MM.1S (cell line): ENCODE measurements at regions not wholly inside any gene's neighbourhood (a gene's known extent, or its start where the extent isn't known, plus 50 kb on each side); places are given as distances from the start of the nearest gene placed in this dataset.

Experiments
- DNase-seq: peaks from one replicate; pipeline ENCODE4 v3.0.0-alpha.2; 2015
- H2AFZ ChIP-seq: fragments of 300-600 bp; sonication (generic); 2 replicates; pipeline ENCODE4 v1.6.0; 2016; ENCODE audit warnings: antibody characterized with exemption, low read length
- H3F3A ChIP-seq: fragments of 300-600 bp; sonication (generic); 2 replicates; pipeline ENCODE4 v1.6.1; 2016; ENCODE audit warnings: mild to moderate bottlenecking, antibody characterized with exemption, low read length, moderate library complexity, mixed read lengths; ENCODE audit not compliant: insufficient read depth
- H3K27ac ChIP-seq: fragments of 300-600 bp; sonication (generic); 2 replicates; pipeline ENCODE4 v1.5.1; 2016; ENCODE audit warnings: mild to moderate bottlenecking, low read length
- H3K27me3 ChIP-seq: fragments of 300-600 bp; sonication (generic); replicated peaks from 2 replicates; pipeline ENCODE4 v1.6.0; 2016; ENCODE audit warnings: low read length; ENCODE audit not compliant: insufficient read depth
- H3K36me3 ChIP-seq: fragments of 300-600 bp; sonication (generic); replicated peaks from 2 replicates; pipeline ENCODE4 v1.6.1; 2016; ENCODE audit warnings: mild to moderate bottlenecking, low read length, mixed read lengths; ENCODE audit not compliant: insufficient read depth
- H3K4me1 ChIP-seq: fragments of 300-600 bp; sonication (generic); 2 replicates; pipeline ENCODE4 v1.6.1; 2016; ENCODE audit warnings: low read length, mixed read lengths
- H3K4me2 ChIP-seq: fragments of 300-600 bp; sonication (generic); 2 replicates; pipeline ENCODE4 v1.6.0; 2016; ENCODE audit warnings: low read depth, low read length
- H3K4me3 ChIP-seq: fragments of 300-600 bp; sonication (generic); 2 replicates; pipeline ENCODE4 v1.5.1; 2016; ENCODE audit warnings: low read length, mixed read lengths
- H3K79me2 ChIP-seq: fragments of 300-600 bp; sonication (generic); 2 replicates; pipeline ENCODE4 v1.6.1; 2016; ENCODE audit warnings: mixed run types, low read length, mixed read lengths
- H3K9ac ChIP-seq: fragments of 300-600 bp; sonication (generic); 2 replicates; pipeline ENCODE4 v1.6.1; 2016; ENCODE audit warnings: low read length, mixed read lengths
- H3K9me2 ChIP-seq: fragments of 300-600 bp; sonication (generic); replicated peaks from 2 replicates; pipeline ENCODE4 v1.6.1; 2016; ENCODE audit warnings: mild to moderate bottlenecking, low read length, mixed read lengths; ENCODE audit not compliant: insufficient read depth
- H3K9me3 ChIP-seq: fragments of 300-600 bp; sonication (generic); replicated peaks from 2 replicates; pipeline ENCODE4 v1.6.1; 2016; ENCODE audit warnings: mild to moderate bottlenecking, low read length, mixed read lengths; ENCODE audit not compliant: insufficient read depth
- H4K20me1 ChIP-seq: fragments of 300-600 bp; sonication (generic); 2 replicates; pipeline ENCODE4 v1.6.1; 2016; ENCODE audit warnings: mild to moderate bottlenecking, low read length, moderate library complexity, mixed read lengths; ENCODE audit not compliant: insufficient read depth
- CTCF ChIP-seq: fragments of 300-600 bp; sonication (generic); IDR thresholded peaks from 2 replicates; pipeline ENCODE4 v1.5.1; 2016; ENCODE audit warnings: antibody characterized with exemption, low read length, mixed read lengths
- EZH2 ChIP-seq: fragments of 300-600 bp; sonication (generic); optimal IDR thresholded peaks from 2 replicates; pipeline ENCODE3; 2017; ENCODE audit warnings: low read depth, mild to moderate bottlenecking, antibody characterized with exemption, low read length, mixed read lengths
- EZH2phosphoT487 ChIP-seq: fragments of 300-600 bp; sonication (generic); IDR thresholded peaks from 2 replicates; pipeline ENCODE4 v1.6.1; 2018; ENCODE audit warnings: antibody characterized with exemption, low read length

- Histone ChIP-seq H3K4me1 (no peaks in the 10 kb centered on the region), H2AFZ (no peak overlapping the region), H3K9me2 (no peaks in the 10 kb centered on the region), H3K4me3 (no peak overlapping the region), H3K4me2 (no peak overlapping the region), H3K9me3 (no peaks in the 10 kb centered on the region), H4K20me1 (no peaks in the 10 kb centered on the region), H3K27me3 (no peaks in the 10 kb centered on the region), H3F3A (no peaks in the 10 kb centered on the region), H3K36me3 (no peaks in the 10 kb centered on the region), H3K9ac (no peak overlapping the region), H3K27ac (no peak overlapping the region), H3K79me2 (no peaks in the 10 kb centered on the region)
- TF ChIP-seq CTCF (no peak), EZH2phosphoT487 (no peak), EZH2 (no peak)
- DNase-seq, result no peak
Observed at GRCh38 chr2:219765231-219765911, 137.9 kb downstream of the SLC4A3 start.

DNA sequence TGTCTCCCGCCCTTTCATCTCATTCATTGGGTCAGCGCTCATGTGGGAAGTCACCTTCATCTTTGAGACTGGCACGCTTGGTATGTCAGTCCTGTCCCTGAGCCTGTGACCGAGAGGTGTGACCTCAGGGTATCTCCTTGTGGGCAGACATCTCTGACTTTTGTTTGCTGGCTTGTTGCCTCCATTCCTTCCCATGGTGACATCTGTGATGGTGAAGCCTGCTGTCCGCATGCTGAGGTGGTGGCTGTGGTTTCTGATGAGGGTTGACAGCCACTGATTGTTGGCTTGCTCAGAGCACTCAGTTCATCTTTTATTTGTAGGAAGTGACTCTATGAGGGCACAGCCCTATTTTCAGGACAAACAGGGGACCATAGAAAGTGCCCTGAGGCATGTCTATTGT is 139.2 kb downstream of the SLC4A3 start:
- Histone ChIP-seq H3K27ac (no peak overlapping the region), H3F3A (no peaks in the 10 kb centered on the region), H3K4me3 (no peak overlapping the region), H3K27me3 (no peaks in the 10 kb centered on the region), H2AFZ (no peak overlapping the region), H3K79me2 (no peaks in the 10 kb centered on the region), H3K9ac (no peak overlapping the region), H3K4me2 (no peak overlapping the region), H3K9me3 (no peaks in the 10 kb centered on the region), H3K36me3 (no peaks in the 10 kb centered on the region), H3K4me1 (no peaks in the 10 kb centered on the region), H4K20me1 (no peaks in the 10 kb centered on the region), H3K9me2 (no peaks in the 10 kb centered on the region)
- no peak for DNase-seq
- TF ChIP-seq EZH2, result no peak
- TF ChIP-seq CTCF, result no peak
- no peak for TF ChIP-seq EZH2phosphoT487

DNA sequence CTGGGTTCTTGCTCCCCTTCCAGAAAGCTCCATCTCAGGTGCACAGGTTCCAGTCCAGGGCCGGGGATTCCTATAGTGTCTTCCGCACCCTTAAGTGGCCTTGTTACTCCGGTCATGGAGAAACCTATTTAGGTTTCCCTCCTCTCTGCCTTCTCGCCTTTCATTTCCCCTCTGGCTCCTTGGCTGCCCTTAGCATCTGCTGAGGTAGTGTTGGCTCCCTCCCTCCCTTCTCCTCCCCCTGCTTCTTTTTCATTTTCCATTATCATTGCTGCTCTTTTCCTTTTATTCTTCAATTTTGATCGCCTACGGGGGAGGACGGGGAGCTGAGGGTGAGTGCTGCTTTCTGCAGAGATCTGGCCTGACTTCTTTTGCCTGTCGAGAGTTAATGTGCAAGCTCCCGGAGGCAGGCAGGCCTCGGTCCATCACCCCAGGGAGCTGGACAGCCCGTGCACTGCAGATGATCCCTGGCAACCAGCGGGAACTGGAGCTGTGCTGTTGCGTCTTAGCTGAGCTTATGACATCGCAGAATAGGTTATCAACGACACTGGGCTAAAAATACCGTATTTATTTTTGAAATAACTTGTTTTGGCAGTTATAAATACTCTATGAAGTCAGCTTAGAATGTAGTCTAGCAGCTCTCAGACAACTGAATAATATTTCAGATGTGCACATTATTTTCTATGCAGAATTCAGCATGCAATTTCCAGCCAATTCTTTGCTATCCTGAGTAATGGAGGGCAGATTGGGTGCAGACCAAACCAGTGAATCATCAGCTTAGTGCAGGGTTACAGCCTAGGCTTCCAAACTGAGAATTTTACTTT is 141.9 kb downstream of the SLC4A3 start:
- Histone ChIP-seq H2AFZ (no peak overlapping the region), H3K79me2 (no peaks in the 10 kb centered on the region), H3K27me3 (no peaks in the 10 kb centered on the region), H3K4me1 (no peaks in the 10 kb centered on the region), H3K36me3 (no peaks in the 10 kb centered on the region), H3K9me3 (no peaks in the 10 kb centered on the region), H3K27ac (no peak overlapping the region), H3K9ac (no peak overlapping the region), H3K4me3 (no peak overlapping the region), H3K9me2 (no peaks in the 10 kb centered on the region), H3K4me2 (no peak overlapping the region), H4K20me1 (no peaks in the 10 kb centered on the region), H3F3A (no peaks in the 10 kb centered on the region)
- DNase-seq, result no peak
- TF ChIP-seq CTCF (no peak), EZH2 (no peak), EZH2phosphoT487 (no peak)
